Activated CD4-positive, CD25-positive, alpha-beta regulatory T cell treated with anti-CD3 and anti-CD28 coated beads, Interleukin-2, amount 50 U/mL, for 24 hours (primary cell): ENCODE measurements at regions not wholly inside any gene's neighbourhood (a gene's known extent, or its start where the extent isn't known, plus 50 kb on each side); places are given as distances from the start of the nearest gene placed in this dataset.
A peak's percentile ranks its signal among the peaks of the same experiment; 100 is the strongest.
"Not testable (repeated sequence)": the region's sequence is repeated elsewhere in the genome, so short reads cannot be mapped to it uniquely, and the experiment has no call there.

Experiments
- ATAC-seq, 2 donors: fragments of 150-1000 bp; cut with Tn5 transposase; one replicate each; pipeline ENCODE4 v1.10.0; 2021; ENCODE audit warnings: mild to moderate bottlenecking in 1 of 2, moderate library complexity in 1 of 2

DNA sequence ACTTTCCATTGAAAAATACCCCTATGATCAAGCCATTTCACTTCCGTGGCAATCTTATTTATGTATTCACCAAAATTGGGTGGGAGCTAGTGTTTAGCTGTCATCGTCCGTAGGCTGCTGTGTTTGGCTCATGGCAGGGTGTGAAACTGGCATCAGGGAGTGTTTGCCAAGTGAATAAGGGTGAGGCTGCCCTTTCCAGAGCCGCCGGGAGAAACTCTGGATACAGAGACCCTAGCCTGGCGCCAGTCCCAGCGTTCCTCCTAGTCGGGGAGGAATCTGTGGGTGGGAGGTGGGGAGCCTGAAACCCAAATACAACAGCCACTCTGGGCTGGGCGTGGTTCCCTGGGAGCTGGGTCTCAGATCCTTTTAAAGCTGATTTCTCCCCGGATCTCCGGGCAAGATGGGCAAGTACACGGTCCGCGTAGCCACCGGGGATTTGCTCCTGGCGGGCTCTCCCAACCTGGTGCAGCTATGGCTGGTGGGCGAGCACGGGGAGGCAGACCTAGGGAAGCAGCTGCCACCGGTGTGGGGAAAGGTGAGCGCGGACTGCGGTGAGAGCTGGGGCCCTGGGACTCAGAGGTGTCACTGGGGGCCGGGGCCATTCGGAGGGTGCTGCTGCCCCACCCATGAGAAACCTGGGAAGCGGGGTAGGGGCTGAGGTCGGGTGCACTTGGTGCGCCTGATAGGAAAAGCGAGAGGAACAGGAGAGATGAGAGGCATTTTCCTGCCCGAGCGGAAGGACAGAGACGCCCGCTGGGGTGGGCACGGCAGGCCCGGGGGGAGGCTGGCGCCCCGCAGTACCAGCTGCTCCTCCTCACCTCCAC, 62.1 kb upstream of the TEKT1 start:
- no peak for ATAC-seq

DNA sequence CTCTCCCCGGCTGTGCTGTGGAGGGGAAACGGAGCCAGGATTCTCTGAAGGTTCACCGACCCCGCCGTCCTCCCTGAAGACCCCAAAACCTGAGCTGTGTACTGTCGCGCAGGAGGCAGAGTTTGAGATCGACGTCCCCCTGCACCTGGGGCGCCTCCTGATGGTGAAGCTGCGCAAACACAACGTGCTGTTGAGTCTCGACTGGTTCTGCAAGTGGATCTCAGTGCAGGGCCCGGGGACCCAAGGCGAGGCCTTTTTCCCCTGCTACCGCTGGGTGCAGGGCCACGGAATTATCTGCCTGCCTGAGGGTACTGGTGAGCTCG, 62.6 kb upstream of the TEKT1 start:
- ATAC-seq: no peak

DNA sequence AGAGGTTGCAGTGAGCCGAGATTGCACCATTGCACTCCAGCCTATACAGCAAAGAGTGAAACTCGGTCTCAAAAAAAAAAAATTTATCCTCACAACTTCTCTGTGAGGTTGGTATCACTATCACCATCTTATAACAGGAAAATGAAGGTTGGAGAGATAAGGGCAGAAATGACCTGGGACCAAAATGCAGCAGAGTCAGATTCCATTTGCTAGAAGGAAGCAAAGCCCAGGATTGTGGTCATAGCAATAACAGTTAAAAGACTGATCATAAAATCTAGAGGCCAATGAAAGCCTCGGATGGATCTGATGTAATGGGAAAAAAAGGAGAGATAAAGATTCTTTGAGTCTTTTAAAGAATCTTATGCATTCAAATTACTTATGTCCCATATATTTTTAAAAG, 69.6 kb upstream of the TEKT1 start:
- no peak for ATAC-seq

DNA sequence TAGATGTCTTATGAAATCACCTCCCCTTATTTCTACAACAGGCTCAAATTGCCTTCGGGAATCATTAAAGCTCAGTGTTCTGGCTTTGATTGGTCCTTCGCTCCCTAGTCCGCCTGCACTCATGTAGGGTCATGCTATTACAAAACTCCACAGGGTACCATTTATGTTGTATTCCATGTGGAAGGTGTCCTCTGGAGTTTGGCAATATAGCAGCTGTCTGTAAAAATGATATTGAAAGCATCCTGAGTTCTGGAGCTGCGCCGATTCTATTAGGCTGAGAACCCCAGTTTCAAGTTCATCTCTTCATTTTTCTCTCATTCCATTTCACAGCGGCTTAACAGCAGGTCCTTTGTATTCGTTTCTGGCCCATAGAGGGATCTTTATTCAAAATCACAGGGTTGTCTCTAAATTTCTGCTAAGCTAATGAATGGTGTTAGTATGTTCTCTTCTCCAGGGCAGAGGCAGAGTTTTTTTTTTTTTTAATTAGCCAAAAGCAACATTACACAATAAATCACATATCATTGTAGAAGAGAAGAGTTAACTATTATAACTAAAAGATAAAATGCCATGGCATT, 71.9 kb upstream of the TEKT1 start:
- ATAC-seq: no peak

DNA sequence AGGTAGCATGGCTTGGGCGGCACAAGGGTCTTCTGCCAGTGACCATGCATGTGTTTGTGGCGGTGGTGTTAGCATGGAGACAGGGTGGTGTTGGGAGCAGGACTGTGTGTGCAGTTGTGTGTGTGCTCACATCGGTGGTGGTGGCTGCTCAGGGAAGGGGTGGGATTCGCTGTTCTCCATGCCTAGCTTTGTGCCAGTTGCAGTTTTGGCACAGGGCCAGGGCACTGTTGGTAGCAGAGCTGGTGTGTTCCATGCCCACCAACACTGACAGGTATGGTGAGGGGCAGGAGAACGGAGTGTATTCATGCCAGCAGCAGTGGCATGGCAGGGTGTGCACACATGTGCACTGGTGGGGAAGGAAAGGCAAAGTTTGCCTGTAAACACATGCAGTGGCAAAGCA, 77.3 kb upstream of the TEKT1 start:
- ATAC-seq: no peak

DNA sequence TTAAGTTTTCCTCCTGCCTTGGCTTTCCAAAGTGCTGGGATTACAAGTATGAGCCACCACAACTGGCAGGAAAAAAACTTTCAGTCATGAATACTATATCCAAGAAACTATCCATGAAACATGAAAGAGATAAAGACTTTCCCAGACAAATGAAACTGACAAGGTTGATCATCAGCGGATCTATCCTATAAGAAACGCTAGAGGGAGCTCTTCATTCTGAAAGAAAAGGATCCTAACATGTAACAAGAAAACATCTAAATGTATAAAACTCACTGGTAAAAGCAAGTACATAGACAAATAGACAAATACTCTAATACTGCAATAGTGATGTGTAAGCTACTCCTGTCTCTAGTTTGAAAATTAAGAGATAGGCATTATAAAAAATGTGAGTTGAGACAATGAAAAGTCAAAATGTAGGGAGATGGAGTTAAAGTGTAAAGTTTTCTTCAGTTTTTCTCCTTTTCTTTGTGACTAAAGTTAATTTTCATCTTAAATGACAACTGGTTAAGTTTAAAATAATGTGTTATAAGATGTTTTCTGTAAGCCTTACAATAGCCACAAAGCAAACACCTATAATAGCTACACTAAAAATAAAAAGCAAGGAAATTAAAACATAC, 79.6 kb upstream of the TEKT1 start:
- ATAC-seq: no peak

DNA sequence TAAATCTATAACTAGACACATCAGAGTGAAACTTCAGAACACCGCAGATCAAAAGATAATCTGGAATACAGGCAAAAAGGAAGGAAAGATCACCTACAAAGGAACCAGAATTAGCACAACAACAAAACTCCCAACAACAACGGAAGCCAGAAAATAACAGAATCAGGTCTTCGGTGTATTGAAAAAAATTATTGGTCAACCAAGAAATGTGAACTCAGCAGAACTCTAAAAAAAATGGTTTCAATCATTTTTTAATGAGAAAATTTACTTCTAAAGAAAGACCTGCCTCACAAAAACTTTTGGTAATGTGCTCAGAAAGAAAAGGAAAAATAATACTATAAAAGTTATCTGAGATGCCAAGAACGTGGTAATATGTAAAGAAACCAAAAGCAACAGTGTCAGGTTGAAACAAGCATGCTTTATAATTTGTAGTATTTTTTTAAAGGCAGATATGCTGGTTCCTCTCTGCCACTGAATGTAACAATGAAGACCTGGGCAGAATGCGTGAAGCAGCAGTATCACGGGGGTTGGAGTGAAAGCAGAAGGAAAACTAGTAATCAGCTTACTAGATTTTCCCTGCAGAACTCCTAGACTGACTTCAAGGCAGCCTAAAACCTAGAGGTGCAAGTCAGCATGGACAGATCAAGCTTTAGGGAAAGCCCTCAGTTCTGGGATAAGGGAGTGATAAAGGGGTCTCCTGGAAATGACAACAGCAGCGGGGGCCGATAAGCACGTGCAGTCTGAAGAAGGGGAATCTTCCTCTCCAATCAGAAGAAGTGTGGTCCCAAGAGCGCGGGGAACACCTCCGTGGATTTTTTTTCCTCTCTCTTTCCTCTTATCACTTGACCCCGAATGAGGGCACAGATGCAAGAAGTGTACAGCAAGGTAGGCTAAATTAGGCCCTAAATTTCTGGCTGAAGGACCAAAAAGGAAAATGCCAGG, 80.9 kb upstream of the TEKT1 start:
- no peak for ATAC-seq

DNA sequence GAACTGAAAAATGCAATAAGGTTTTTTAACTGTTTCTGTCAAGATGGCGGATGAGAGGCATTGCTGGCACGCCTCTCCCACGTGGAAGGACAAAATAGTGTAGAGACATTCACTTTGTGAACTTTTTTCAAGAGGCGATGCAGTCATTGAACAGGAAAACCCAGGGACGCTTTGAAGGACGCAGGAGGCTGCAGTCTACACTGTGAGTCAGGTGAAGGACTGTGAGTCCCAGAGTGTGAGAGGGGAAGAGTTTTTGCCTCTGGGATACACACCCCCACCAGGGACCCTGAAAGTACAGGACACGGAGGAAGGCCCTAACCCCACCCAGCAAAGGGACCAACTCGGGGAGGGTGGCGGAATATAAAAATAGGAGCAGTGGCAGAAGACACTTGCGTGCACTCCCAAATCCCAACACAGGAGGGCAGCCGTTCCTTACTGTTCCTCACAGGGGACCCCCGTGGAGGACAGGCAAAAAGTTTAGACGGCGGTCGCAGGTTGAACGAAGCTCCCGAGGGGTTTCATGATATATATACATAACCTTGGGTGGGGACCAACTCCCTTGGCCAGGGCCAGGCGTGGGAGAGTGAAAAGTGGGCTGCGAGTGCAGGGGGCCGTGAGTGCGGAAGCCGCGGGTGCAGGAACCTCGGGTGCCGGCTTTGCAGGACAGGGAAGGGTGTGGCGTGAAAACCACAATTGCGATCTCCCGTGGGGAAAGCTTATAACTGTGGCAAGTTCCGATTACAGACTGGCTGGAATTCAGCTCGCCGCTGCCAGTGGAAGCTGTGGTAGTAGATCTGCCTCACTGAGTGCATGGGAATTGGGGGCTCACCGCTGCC, 82.0 kb upstream of the ALOX12 start:
- ATAC-seq: peak; percentile 38 to 51

DNA sequence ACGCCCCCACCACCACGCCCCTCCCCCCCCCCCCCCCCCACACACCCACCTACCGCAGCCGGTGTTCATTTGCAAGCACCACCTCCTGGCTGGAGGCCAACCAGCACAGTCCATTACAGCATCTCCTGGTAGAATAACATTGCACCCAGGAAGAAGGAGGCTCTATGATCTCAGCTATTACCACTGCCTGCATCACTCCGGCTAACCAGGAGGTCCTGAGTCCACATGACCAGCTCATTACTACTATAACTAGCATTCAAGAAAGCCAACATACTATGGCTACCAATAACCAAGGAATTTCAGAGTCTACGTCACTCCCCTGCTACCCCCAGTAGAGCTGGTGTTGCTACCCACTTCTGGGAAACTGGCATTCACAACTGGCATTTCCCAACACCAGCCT, 81.1 kb upstream of the ALOX12 start:
- no peak for ATAC-seq

DNA sequence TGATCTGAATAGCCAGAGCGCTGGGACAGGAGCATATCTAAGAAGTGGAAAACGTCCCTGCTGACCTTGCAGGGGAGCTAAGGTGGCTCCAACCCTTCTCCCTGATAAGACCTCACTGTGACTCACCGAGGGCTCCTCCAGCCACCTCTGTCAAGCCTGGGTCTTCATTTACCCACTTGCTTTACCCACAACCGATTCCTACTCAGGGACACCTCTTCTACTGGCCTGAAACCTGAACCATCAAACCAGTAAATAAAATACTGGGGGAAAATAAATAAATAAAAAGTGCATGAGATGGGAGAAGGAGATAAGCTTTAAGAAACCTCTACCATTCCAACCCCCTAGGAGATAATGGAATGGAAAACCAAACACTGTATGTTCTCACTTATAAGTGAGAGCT, 80.2 kb upstream of the ALOX12 start:
- ATAC-seq: no peak

DNA sequence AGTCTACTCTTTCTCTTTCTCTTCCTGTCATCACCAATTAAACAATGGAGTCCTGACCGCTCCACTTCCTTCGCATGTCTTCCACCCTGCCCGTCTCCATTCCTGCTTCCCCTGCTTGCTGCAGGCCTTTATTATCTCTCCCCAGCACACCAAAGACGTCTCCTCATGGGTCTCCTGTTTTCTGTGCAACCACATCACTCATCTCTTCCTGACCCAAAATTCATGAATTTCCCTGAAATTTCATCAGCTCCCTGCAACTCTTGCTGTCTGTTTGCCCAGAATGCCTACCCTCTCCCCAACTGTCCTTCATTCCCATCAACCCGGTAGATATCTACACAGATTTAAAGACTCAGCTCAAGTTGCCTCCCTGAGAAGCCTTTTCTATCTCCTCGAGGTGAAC, 76.7 kb upstream of the ALOX12 start:
- no peak for ATAC-seq

DNA sequence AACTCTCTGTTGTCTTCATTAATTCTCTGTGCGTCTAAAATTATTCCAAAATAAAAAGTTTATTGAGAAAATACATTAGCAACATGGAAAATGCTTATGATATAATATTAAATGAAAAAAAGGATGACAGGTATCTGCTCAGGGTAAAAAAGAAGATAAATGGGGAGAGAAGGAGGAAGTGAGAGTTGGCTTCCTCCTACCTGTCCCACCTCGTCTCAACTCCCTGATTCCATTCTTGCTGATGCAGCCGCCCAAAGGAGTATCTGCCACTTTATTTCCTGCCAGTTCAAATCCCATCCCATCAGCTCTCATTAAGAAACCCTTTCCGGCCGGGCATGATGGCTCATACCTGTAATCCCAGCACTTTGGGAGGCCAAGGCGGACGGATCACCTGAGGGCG, 72.5 kb upstream of the ALOX12 start:
- no peak for ATAC-seq

DNA sequence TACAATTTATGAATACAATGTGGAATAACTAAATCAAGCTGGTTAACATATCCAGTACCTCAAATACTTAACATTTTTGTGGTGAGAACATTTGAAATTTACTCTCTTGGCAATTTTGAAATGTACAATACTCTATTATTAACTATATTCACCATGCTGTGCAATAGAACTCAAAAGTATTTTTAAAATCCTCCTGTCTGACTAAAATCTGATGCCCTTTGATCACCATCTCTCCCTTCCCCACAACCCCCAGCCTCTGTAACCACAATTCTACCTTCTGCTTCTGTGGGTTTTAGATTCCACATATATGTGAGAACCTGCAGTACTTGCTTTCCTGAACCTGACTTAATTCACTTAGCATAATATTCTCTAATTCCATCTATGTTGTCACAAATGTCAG, 71.6 kb upstream of the ALOX12 start:
- no peak for ATAC-seq

DNA sequence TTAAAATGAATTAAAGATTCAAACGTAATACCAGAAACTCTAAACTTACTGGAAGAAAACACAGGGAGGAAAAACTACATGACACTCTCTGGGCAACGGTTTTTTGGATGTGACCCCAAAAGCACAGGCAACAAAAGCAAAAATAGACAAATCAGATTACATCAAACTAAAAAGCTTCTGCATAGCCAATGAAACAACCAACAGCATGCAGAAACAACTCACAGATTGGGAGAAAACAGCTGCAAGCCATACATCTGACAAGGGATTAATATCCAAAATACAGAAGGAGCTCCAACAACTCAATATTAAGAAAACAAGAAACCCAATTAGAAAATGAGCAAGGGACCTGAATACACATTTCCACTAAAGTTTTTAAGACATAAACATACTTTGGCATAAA, 69.2 kb upstream of the ALOX12 start:
- no peak for ATAC-seq

DNA sequence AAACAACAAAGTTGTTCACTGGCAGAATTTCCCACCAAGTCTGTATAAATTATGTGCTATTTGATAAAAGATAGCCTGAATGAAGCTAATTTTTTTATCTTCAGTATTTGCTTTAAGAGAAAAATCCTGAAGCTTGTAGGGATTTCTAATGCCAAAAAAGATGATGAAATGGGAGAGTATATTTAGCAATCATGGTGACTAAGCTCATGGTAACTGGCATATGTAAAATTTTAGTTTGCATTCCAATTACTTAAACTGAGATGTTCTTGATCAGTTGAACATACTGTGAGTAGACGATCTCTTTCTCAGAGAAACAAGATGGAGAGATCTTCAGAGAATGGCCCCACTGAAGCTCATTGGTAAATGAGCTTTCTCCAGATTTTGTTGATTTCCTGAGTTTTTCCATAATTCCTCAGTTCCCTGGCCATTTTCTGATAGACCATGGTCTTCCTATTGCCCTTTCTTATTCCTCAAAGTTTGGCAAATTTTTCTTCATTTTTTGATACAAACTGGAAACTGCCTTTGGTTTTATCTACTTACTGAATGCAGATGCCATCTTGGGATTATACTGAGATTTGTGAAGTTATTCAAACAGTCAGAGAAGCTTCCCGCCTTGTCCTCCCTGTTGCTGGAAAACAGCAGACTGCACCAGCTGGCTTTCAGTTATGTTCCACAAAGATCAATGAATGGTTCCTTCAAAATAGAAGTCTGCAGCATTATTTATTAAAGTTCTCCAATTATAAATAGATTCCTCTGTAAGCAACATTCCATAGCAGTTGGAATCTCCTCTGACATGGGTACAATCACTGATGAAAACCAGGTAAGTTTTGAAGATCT, 68.3 kb upstream of the ALOX12 start:
- no peak for ATAC-seq

DNA sequence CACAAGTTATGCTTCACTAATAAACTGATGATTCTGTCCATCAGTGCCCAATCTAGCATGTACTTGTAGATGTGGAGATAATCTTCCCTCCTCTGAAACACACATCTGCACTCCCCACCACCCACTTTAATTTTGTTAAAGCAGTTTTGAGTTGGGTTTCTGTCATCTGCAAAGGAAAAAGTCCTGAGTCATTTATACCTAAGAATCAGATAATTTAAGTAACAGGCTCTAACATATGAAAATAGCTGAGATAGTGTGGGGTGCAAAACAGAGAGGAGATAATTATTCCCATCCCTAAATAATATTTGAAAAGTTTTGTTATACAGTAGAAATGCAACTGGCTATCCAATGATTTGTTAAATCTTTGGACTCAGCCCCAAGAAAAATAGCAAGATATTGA, 67.7 kb upstream of the ALOX12 start:
- no peak for ATAC-seq

DNA sequence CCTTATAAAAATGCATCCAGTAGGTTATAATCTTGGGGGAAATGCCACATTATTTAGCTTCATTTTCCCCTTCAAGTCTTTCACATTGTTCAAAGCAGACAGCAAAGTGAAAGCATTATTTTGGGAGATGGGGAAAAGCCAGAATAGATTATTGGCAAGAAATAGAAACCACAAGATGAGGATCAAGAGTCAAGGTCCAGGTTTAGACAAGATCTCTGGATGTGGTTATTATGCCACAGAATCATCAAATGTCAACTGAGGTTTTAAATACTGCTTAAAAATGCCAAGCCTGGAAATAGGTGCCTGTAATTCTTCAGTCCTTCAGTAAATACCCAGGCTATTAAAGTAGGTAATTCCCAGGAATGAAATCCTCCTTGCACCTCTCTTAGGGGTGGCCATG, 65.1 kb upstream of the ALOX12 start:
- no peak for ATAC-seq

DNA sequence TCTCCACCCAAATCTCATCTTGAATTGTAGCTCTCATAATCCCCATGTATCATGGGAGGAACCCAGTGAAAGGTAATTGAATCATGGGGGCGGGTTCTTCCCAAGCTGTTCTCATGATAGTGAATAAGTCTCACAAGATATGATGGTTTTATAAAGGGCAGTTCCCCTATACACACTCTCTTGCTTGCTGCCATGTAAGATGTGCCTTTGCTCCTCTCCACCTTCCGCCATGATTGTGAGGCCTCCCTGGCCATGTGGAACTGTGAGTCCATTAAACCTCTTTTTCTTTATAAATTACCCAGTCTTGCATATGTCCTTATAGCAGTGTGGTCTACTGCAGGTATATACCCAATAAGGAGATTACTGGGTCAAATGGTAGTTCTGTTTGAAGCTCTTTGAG, 61.3 kb upstream of the ALOX12 start:
- ATAC-seq: not testable (repeated sequence)

DNA sequence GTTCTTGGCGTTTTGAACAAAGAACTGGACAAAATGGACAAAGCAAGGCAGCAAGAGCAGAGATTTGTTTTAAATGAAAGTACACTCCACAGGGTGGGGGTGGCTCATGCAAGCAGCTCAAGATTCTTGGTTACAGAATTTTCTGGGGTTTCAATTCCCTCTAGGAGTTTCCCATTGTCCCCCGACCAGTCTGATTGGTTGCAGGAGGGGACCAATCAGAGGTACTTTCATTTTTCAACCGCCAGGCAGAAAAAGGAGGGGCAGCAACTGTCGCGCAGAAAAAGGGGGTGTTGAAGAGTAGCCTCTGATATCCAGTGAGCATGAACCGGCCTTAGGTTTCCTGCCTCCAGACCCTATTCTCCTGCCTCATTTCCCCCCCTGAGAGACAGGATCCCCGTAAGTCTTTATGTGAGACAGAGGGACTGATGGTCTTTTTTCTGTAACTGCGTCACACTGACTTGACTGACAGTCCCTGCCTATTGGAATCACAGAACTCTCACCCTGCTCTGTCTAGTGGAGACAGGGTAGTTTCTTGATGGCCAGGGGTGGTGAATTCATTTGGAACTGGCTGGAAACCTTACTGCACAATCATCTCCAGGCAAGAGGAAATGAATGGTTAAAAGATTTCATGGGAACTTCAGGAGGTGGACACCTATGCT, 59.4 kb upstream of the ALOX12 start:
- peak; percentile 13 to 27 for ATAC-seq

DNA sequence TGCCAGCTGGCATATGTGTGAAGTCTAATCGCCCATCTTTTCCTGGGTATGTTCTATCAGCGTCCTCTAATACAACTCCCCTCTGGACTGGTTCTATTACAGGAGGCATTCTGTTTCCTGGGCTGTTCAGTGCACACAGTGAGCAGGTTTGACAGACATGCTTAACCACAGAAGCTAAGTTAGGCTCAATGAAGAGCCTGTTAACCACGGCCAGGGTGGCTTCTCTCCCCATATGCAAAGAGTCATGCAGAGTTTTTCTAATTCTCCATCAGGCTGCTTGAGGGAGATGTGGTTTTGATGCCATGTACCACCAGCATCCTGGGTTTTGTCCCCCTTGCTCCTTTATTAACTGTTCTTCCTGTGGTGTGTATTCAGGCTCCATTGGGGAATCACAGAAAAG, 57.2 kb upstream of the ALOX12 start:
- no peak for ATAC-seq

DNA sequence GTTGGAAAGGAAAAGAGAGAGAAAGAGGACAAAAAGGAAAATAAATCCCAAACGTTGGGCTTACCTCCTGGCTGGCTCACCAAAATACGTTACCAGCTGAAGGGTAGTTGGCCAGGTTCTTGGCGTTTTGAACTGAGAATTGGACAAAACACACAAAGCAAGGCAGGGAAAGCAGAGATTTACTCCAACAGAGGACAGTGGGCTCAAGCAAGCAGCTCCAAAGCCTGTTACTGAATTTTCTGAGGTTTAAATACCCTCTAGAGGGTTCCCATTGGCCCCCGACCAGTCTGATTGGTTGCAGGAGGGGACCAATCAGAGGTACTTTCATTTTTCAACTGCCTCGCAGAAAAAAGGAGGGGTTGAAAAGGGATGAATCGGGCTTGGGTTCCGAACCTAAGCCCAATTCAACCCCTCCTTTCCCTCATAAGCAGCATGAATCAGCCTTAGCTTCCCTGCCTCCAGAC, 55.6 kb upstream of the ALOX12 start:
- ATAC-seq: no peak
